ENCODE measurements at regions not wholly inside any gene's neighbourhood (a gene's known extent, or its start where the extent isn't known, plus 50 kb on each side); places are given as distances from the start of the nearest gene placed in this dataset.

- no peak for TF ChIP-seq CTCF (IDR thresholded peaks at IDR 0.05)
- TF ChIP-seq POLR2A (IDR thresholded peaks at IDR 0.05) = no peak
These were observed 145.0 kb upstream of the GYPC start for GRCh38 chr2:126510960-126511359.

Data from lower leg skin (tissue), 3 donors.